DOHH2 (cell line): ENCODE measurements at regions not wholly inside any gene's neighbourhood (a gene's known extent, or its start where the extent isn't known, plus 50 kb on each side); places are given as distances from the start of the nearest gene placed in this dataset.

Experiments used
- EZH2phosphoT487 ChIP-seq: fragments of 200-600 bp; sonication (generic); IDR thresholded peaks from 2 replicates; pipeline ENCODE4 v1.6.1; 2017; ENCODE audit warnings: borderline replicate concordance, mild to moderate bottlenecking, antibody characterized with exemption, low read length, moderate library complexity, mixed read lengths
- TF ChIP-seq, protein P1 (sequence below): fragments of 200-600 bp; sonication (generic); IDR thresholded peaks from one replicate; pipeline ENCODE4 v1.5.1; 2014; ENCODE audit warnings: antibody characterized with exemption, mild to moderate bottlenecking, low read depth, low read length; ENCODE audit not compliant: poor library complexity, severe bottlenecking

DNA sequence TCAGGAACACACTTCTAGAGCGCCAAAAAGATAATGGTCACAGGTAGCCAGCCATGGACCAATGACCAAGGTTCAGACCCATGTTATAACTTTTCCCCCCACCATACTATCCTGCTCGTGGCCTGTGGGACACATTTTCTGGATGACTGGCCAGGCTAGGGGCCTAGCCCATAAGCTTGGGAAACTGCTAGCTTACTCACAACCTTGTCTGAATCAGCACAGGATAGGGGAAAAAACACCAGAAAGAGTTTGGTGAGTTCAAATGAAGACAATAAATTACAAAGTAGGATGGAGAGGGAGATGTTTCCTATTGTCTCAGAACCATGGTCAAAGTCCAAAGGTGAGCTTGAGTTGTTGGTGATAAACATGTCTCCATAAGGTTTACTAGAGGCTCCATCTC, 156.3 kb upstream of the CCDC68 start:
- TF ChIP-seq, protein P1, sequence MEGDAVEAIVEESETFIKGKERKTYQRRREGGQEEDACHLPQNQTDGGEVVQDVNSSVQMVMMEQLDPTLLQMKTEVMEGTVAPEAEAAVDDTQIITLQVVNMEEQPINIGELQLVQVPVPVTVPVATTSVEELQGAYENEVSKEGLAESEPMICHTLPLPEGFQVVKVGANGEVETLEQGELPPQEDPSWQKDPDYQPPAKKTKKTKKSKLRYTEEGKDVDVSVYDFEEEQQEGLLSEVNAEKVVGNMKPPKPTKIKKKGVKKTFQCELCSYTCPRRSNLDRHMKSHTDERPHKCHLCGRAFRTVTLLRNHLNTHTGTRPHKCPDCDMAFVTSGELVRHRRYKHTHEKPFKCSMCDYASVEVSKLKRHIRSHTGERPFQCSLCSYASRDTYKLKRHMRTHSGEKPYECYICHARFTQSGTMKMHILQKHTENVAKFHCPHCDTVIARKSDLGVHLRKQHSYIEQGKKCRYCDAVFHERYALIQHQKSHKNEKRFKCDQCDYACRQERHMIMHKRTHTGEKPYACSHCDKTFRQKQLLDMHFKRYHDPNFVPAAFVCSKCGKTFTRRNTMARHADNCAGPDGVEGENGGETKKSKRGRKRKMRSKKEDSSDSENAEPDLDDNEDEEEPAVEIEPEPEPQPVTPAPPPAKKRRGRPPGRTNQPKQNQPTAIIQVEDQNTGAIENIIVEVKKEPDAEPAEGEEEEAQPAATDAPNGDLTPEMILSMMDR = no peak
- TF ChIP-seq EZH2phosphoT487 = no peak
